ENCODE measurements at regions not wholly inside any gene's neighbourhood (a gene's known extent, or its start where the extent isn't known, plus 50 kb on each side); places are given as distances from the start of the nearest gene placed in this dataset.

- TF ChIP-seq TOX (CRISPR knock-in tag; IDR thresholded peaks at IDR 0.05; ENCODE audit: borderline replicate concordance) (no peak), TSHZ2 (CRISPR knock-in tag; IDR thresholded peaks at IDR 0.05) (no peak), CSRNP3 (CRISPR knock-in tag; IDR thresholded peaks at IDR 0.05) (no peak), BACH2 (CRISPR knock-in tag; IDR thresholded peaks at IDR 0.05; ENCODE audit: borderline replicate concordance) (no peak)
Measured at GRCh38 chr11:116194156-116194904, 578.5 kb downstream of the BUD13 start.
